Testis (tissue), 2 donors: ENCODE measurements at regions not wholly inside any gene's neighbourhood (a gene's known extent, or its start where the extent isn't known, plus 50 kb on each side); places are given as distances from the start of the nearest gene placed in this dataset.

ENCODE experiments used
- DNase-seq: peaks from one replicate; pipeline ENCODE4 v3.0.0-alpha.2; 2019
- H3K27ac ChIP-seq, 2 donors: fragments of 200-600 bp; sonication (generic); one replicate each; pipeline ENCODE4 v1.5.1; 2019
- H3K27me3 ChIP-seq: fragments of 200-600 bp; sonication (generic); one replicate; pipeline ENCODE4 v1.5.1; 2019
- H3K36me3 ChIP-seq: fragments of 200-600 bp; sonication (generic); one replicate; pipeline ENCODE4 v1.5.1; 2017; ENCODE audit warnings: low read depth; ENCODE audit errors: missing control alignments
- H3K4me1 ChIP-seq: fragments of 200-600 bp; sonication (generic); one replicate; pipeline ENCODE4 v1.5.1; 2019
- H3K4me3 ChIP-seq, 2 donors: fragments of 200-600 bp; sonication (generic); one replicate each; pipeline ENCODE4 v1.5.1; 2017 to 2019
- H3K9me3 ChIP-seq: fragments of 200-600 bp; sonication (generic); one replicate; pipeline ENCODE4 v1.5.1; 2017
- POLR2A ChIP-seq: fragments of 450-650 bp; IDR thresholded peaks from one replicate; pipeline ENCODE4 v1.6.1; 2017; ENCODE audit warnings: antibody characterized with exemption, mild to moderate bottlenecking, moderate library complexity
- WGBS, 2 donors: methylation state at CpG; one replicate each; pipeline ENCODE4 v1.1.5; 2018; 5-methylcytosine and 5-hydroxymethylcytosine counted together
- intact Hi-C: fragments of 100-400 bp; cut with DNase I; formaldehyde crosslinking; loops from one replicate; pipeline ENCODE4 v1.15.1; 2023; ENCODE audit warnings: low total_unique reads
- TF ChIP-seq, protein P1 (sequence below), 3 experiments: fragments of 450-650 bp in 2 of 3; fragments of 200-600 bp in 1 of 3; sonication (generic) in 1 of 3; IDR thresholded peaks; one replicate each; pipeline ENCODE4 v1.5.1; 2016 to 2019; ENCODE audit warnings: antibody characterized with exemption in 3 of 3, mild to moderate bottlenecking in 2 of 3, moderate library complexity in 1 of 3

DNA sequence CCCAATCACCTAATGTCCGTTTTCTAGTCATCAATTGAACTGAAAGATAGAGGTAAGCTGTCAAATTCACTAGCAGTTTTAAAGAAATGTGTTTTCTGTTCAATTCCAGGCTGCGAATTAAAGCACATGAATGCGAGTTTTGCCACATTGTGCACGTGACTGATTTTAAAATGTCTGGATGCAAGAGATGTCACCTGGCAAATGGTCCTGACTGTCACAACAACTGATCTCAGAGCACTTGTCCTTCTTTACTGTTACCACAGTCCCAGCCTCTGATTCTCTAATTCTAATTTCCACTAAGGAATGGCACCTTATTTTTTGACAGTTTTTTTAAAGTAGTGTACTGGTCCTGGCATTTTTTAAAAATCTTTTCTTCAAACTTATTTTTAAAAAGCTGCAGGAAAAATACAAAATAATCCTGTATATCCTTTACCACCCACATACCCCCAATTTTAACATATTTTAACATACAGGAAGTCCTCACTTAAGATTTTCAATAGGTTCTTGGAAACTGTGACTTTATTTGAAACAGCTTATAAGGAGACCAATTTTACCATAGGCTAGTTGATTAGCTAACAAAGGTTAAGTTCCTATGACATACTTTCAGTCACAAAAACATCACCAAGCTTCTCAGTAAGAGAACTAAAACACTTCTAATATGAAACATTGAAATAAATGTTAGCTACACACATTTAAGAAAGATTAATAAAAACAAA lies 1364.3 kb downstream of the EFNA5 start:
- 66 to 76% methylated on average over 4 of the region's 4 CpGs for WGBS, 2 donors
- Histone ChIP-seq H3K27ac (no peak overlapping the region), H3K4me1 (no peaks in the 10 kb centered on the region), H3K36me3 (no peaks in the 10 kb centered on the region), H3K27me3 (no peaks in the 10 kb centered on the region), H3K4me3 (no peak overlapping the region), H3K9me3 (no peaks in the 10 kb centered on the region)
- intact Hi-C loops, result no loop called here
- TF ChIP-seq POLR2A, result no peak
- TF ChIP-seq, protein P1, sequence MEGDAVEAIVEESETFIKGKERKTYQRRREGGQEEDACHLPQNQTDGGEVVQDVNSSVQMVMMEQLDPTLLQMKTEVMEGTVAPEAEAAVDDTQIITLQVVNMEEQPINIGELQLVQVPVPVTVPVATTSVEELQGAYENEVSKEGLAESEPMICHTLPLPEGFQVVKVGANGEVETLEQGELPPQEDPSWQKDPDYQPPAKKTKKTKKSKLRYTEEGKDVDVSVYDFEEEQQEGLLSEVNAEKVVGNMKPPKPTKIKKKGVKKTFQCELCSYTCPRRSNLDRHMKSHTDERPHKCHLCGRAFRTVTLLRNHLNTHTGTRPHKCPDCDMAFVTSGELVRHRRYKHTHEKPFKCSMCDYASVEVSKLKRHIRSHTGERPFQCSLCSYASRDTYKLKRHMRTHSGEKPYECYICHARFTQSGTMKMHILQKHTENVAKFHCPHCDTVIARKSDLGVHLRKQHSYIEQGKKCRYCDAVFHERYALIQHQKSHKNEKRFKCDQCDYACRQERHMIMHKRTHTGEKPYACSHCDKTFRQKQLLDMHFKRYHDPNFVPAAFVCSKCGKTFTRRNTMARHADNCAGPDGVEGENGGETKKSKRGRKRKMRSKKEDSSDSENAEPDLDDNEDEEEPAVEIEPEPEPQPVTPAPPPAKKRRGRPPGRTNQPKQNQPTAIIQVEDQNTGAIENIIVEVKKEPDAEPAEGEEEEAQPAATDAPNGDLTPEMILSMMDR (IDR thresholded peaks at IDR 0.05), result no peak
- DNase-seq, result no peak

DNA sequence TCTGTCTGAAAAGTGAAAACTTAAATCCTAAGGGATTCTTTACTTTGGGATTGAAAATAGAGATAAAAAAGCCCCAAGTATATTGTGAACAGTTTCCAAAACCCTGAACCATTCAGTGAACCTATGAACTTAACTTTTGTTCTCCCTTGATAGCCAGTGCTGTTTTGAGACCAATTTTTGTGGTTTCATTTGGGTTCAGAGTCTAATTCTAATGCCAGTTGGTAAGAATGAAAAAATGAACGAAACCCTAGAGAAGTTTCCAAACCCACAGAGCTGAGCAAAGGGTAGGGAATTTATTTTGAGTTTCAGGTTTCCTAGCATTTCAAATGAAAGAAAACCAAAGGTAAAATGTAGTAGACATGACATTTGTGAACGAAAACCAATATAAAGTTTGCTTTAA lies 1366.8 kb downstream of the EFNA5 start:
- DNase-seq, result no peak
- intact Hi-C loops, result no loop called here

DNA sequence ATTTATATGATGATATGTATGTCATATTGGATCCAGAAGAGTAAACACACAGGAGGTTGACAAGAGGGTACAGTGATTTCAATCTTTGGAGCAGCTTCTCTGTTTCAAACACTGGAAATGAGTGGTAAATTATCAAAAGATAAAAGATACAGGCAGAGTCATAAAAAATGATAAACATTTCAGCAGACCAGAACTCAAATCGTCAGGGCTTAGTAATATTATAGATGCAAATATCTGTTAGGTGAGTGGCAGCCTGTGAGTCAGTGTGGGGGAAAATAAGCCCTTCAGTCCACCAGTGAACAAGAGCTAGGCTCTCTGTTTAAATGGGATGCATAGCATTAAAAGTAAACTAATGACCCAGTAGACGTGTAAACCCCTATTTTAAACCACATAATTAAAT lies 1378.1 kb downstream of the EFNA5 start:
- intact Hi-C loops, result no loop called here
- TF ChIP-seq POLR2A, result no peak
- TF ChIP-seq, protein P1 (IDR thresholded peaks at IDR 0.05), result no peak
- 22 to 55% methylated on average over 2 of the region's 2 CpGs for WGBS, 2 donors
- DNase-seq, result no peak
- H3K36me3 ChIP-seq, result no peaks in the 10 kb centered on the region
- H3K27me3 ChIP-seq, result no peaks in the 10 kb centered on the region
- H3K4me1 ChIP-seq, result no peaks in the 10 kb centered on the region
- no peak overlapping the region for H3K4me3 ChIP-seq
- H3K27ac ChIP-seq, result no peak overlapping the region
- H3K9me3 ChIP-seq, result no peaks in the 10 kb centered on the region

More for the DNA sequence above, 1366.8 kb downstream of the EFNA5 start:
- WGBS, 2 donors, result 91 to 92% methylated on average over 2 of the region's 2 CpGs
- H3K27me3 ChIP-seq, result no peaks in the 10 kb centered on the region
- TF ChIP-seq, protein P1 (IDR thresholded peaks at IDR 0.05), result no peak
- no peak for TF ChIP-seq POLR2A
- no peak overlapping the region for H3K4me3 ChIP-seq
- H3K36me3 ChIP-seq, result no peaks in the 10 kb centered on the region
- H3K4me1 ChIP-seq, result no peaks in the 10 kb centered on the region
- H3K27ac ChIP-seq, result no peak overlapping the region
- no peaks in the 10 kb centered on the region for H3K9me3 ChIP-seq

DNA sequence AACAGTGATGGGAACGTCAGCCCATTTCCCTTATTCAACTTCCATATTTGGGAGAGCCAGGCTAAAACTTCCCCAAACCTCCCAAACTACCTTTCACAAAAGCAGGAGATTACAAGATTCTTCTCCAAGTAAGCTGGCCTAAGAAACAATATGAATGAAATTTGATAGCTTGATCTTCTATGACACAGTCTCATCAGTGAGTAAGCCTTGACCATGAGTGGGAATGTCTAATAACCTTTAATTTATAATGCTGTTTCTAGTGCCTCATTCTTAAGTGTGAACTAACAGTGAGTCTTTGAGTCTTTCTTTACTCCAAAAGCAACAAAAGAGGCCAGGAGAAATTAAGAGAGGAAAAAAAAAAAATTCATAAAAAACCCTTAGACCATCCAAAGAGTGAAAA lies 1379.9 kb downstream of the EFNA5 start:
- Histone ChIP-seq H3K36me3 (no peaks in the 10 kb centered on the region), H3K27ac (no peak overlapping the region), H3K4me1 (no peaks in the 10 kb centered on the region), H3K4me3 (no peak overlapping the region), H3K27me3 (no peaks in the 10 kb centered on the region), H3K9me3 (no peaks in the 10 kb centered on the region)
- TF ChIP-seq POLR2A, result no peak
- TF ChIP-seq, protein P1 (IDR thresholded peaks at IDR 0.05), result no peak
- no peak for DNase-seq
- WGBS, 2 donors, result 67 to 76% methylated on average over 1 of the region's 1 CpG
- intact Hi-C loops, result no loop called here

DNA sequence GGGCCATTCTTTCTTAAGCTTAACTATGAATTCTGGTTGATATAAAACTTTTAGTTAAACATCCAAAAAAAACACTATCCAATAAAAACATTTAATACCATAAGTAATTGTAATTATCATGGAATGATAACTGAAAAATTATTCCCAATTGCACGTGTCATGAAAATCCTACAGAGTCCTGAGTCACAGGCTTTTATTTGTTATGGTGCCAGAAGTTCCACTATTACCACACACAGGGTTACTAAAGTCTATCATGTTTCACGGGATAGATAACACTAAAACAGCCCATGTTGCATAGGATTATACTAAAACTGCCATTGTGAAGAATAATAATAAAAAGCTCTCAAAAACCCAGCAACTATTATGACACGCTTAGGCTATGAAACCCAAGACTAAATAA lies 1381.8 kb downstream of the EFNA5 start:
- TF ChIP-seq, protein P1 (IDR thresholded peaks at IDR 0.05), result no peak
- TF ChIP-seq POLR2A, result no peak
- H3K36me3 ChIP-seq, result no peaks in the 10 kb centered on the region

More for the DNA sequence above, 1381.8 kb downstream of the EFNA5 start:
- H3K27ac ChIP-seq, result no peak overlapping the region
- H3K4me1 ChIP-seq, result no peaks in the 10 kb centered on the region
- H3K4me3 ChIP-seq, result no peak overlapping the region
- intact Hi-C loops, result no loop called here
- WGBS, 2 donors, result 71 to 76% methylated on average over 3 of the region's 3 CpGs
- no peaks in the 10 kb centered on the region for H3K9me3 ChIP-seq
- DNase-seq, result no peak
- H3K27me3 ChIP-seq, result no peaks in the 10 kb centered on the region
